Epithelial cell of proximal tubule (primary cell): ENCODE measurements at regions not wholly inside any gene's neighbourhood (a gene's known extent, or its start where the extent isn't known, plus 50 kb on each side); places are given as distances from the start of the nearest gene placed in this dataset.

Experiments used
- DNase-seq: peaks from one replicate; pipeline ENCODE4 v3.0.0-alpha.2; 2011; ENCODE audit warnings: low read depth
- H3K4me3 ChIP-seq: 2 replicates; pipeline ENCODE4 v1.5.1; 2011; ENCODE audit warnings: low read depth, mild to moderate bottlenecking, low read length
- CTCF ChIP-seq: conservative IDR thresholded peaks from 2 replicates; pipeline ENCODE4 v1.5.1; 2012; ENCODE audit warnings: low read depth, mild to moderate bottlenecking, low read length

- DNase-seq, result no peak
- H3K4me3 ChIP-seq, result no peak overlapping the region
- TF ChIP-seq CTCF, result no peak
Observed at GRCh38 chr5:28388428-28388827, 1350.0 kb upstream of the CDH9 start.

GRCh38 chr5:28386712-28387111, 1348.3 kb upstream of the CDH9 start:
- TF ChIP-seq CTCF, result no peak
- no peak overlapping the region for H3K4me3 ChIP-seq
- no peak for DNase-seq

- DNase-seq, result no peak
- no peak for TF ChIP-seq CTCF
- no peak overlapping the region for H3K4me3 ChIP-seq
Observed at GRCh38 chr5:28380167-28380566, 1341.8 kb upstream of the CDH9 start.

- no peak for DNase-seq
- TF ChIP-seq CTCF, result no peak
- no peak overlapping the region for H3K4me3 ChIP-seq
Observed at GRCh38 chr5:28374492-28374967, 1336.1 kb upstream of the CDH9 start.

GRCh38 chr5:28370896-28371295, 1332.5 kb upstream of the CDH9 start:
- no peak for TF ChIP-seq CTCF
- H3K4me3 ChIP-seq, result no peak overlapping the region

GRCh38 chr5:28369418-28369817, 1331.0 kb upstream of the CDH9 start:
- no peak for DNase-seq
- no peak overlapping the region for H3K4me3 ChIP-seq
- no peak for TF ChIP-seq CTCF

More at GRCh38 chr5:28370896-28371295, 1332.5 kb upstream of the CDH9 start:
- DNase-seq, result no peak

- H3K4me3 ChIP-seq, result no peak overlapping the region
- DNase-seq, result peak; percentile 30
- no peak for TF ChIP-seq CTCF
Observed at GRCh38 chr5:28355831-28356230, 1317.4 kb upstream of the CDH9 start.
